GM21360 (cell line): ENCODE measurements at regions not wholly inside any gene's neighbourhood (a gene's known extent, or its start where the extent isn't known, plus 50 kb on each side); places are given as distances from the start of the nearest gene placed in this dataset.
A peak's percentile ranks its signal among the peaks of the same experiment; 100 is the strongest.

Experiments used
- ATAC-seq: cut with Tn5 transposase; IDR thresholded peaks from one replicate; pipeline ENCODE4 v1.9.1; 2021; ENCODE audit warnings: mild to moderate bottlenecking, moderate library complexity; ENCODE audit not compliant: unreplicated experiment

- ATAC-seq = no peak
Measured at GRCh38 chr4:120526033-120526432, 396.5 kb downstream of the PRDM5 start.

- no peak for ATAC-seq
Measured at GRCh38 chr4:120525106-120525505, 397.4 kb downstream of the PRDM5 start.

- ATAC-seq = no peak
Measured at GRCh38 chr4:120524237-120524636, 398.3 kb downstream of the PRDM5 start.

GRCh38 chr4:120520761-120521160 is 401.8 kb downstream of the PRDM5 start:
- no peak for ATAC-seq

GRCh38 chr4:120517966-120518365 is 404.6 kb downstream of the PRDM5 start:
- ATAC-seq = no peak

GRCh38 chr4:120509719-120510118 is 412.8 kb downstream of the PRDM5 start:
- ATAC-seq = no peak

- no peak for ATAC-seq
Measured at GRCh38 chr4:120509222-120509621, 413.3 kb downstream of the PRDM5 start.

- no peak for ATAC-seq
Measured at GRCh38 chr4:120508036-120508435, 414.5 kb downstream of the PRDM5 start.

- no peak for ATAC-seq
Measured at GRCh38 chr4:120506536-120506935, 416.0 kb downstream of the PRDM5 start.

- ATAC-seq = no peak
Measured at GRCh38 chr4:120498678-120499077, 423.8 kb downstream of the PRDM5 start.

- no peak for ATAC-seq
Measured at GRCh38 chr4:120491481-120491880, 424.8 kb upstream of the MAD2L1 start.

- ATAC-seq = no peak
Measured at GRCh38 chr4:120481756-120482155, 415.1 kb upstream of the MAD2L1 start.

- no peak for ATAC-seq
Measured at GRCh38 chr4:120472447-120473131, 405.9 kb upstream of the MAD2L1 start.

- ATAC-seq = no peak
Measured at GRCh38 chr4:120466429-120466828, 399.8 kb upstream of the MAD2L1 start.

- no peak for ATAC-seq
Measured at GRCh38 chr4:120454788-120455187, 388.1 kb upstream of the MAD2L1 start.

- ATAC-seq = no peak
Measured at GRCh38 chr4:120452536-120452935, 385.9 kb upstream of the MAD2L1 start.

- ATAC-seq = no peak
Measured at GRCh38 chr4:120452001-120452400, 385.4 kb upstream of the MAD2L1 start.

GRCh38 chr4:120447774-120448173 is 381.1 kb upstream of the MAD2L1 start:
- no peak for ATAC-seq

GRCh38 chr4:120446051-120446567 is 379.5 kb upstream of the MAD2L1 start:
- peak; percentile 95 for ATAC-seq

GRCh38 chr4:120445186-120445585 is 378.5 kb upstream of the MAD2L1 start:
- ATAC-seq = no peak

GRCh38 chr4:120443116-120443515 is 376.5 kb upstream of the MAD2L1 start:
- no peak for ATAC-seq

- no peak for ATAC-seq
Measured at GRCh38 chr4:120440730-120441129, 374.1 kb upstream of the MAD2L1 start.

- no peak for ATAC-seq
Measured at GRCh38 chr4:120435179-120435578, 368.5 kb upstream of the MAD2L1 start.
